ENCODE measurements at regions not wholly inside any gene's neighbourhood (a gene's known extent, or its start where the extent isn't known, plus 50 kb on each side); places are given as distances from the start of the nearest gene placed in this dataset.

DNA sequence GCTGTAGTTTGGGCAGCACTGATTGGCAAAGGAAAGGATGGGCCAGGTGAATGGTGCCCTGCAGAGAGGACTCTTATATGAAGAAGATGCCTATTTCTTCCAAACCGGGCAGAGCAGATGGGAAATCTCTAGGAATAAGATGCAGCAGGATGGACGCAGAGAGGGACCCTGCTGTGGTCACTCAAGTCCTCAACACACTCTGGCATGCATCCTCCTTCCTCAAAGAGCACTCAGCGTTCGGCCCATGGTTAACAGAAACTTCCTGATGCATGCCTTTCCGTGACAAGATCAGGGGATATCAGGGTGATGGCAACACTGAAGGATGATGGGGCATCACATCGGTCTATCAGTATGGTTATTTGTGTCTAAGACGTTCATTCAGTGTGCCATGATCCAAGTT, 232.7 kb downstream of the TTC32 start:
- no peak overlapping the region for H3K4me3 ChIP-seq (ENCODE audit: low read depth, low read length)
- TF ChIP-seq, protein P1, sequence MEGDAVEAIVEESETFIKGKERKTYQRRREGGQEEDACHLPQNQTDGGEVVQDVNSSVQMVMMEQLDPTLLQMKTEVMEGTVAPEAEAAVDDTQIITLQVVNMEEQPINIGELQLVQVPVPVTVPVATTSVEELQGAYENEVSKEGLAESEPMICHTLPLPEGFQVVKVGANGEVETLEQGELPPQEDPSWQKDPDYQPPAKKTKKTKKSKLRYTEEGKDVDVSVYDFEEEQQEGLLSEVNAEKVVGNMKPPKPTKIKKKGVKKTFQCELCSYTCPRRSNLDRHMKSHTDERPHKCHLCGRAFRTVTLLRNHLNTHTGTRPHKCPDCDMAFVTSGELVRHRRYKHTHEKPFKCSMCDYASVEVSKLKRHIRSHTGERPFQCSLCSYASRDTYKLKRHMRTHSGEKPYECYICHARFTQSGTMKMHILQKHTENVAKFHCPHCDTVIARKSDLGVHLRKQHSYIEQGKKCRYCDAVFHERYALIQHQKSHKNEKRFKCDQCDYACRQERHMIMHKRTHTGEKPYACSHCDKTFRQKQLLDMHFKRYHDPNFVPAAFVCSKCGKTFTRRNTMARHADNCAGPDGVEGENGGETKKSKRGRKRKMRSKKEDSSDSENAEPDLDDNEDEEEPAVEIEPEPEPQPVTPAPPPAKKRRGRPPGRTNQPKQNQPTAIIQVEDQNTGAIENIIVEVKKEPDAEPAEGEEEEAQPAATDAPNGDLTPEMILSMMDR (IDR thresholded peaks at IDR 0.05; ENCODE audit: borderline replicate concordance, insufficient read depth, low read depth, low read length), result no peak

- TF ChIP-seq, protein P1 (IDR thresholded peaks at IDR 0.05; ENCODE audit: borderline replicate concordance, insufficient read depth, low read depth, low read length), result no peak
- H3K4me3 ChIP-seq (ENCODE audit: low read depth, low read length), result no peak overlapping the region
Measured at GRCh38 chr2:19667536-19667949, 234.2 kb downstream of the TTC32 start.

- TF ChIP-seq, protein P1 (IDR thresholded peaks at IDR 0.05; ENCODE audit: borderline replicate concordance, insufficient read depth, low read depth, low read length), result no peak
- H3K4me3 ChIP-seq (ENCODE audit: low read depth, low read length), result no peak overlapping the region
Measured at GRCh38 chr2:19667085-19667484, 234.7 kb downstream of the TTC32 start.

DNA sequence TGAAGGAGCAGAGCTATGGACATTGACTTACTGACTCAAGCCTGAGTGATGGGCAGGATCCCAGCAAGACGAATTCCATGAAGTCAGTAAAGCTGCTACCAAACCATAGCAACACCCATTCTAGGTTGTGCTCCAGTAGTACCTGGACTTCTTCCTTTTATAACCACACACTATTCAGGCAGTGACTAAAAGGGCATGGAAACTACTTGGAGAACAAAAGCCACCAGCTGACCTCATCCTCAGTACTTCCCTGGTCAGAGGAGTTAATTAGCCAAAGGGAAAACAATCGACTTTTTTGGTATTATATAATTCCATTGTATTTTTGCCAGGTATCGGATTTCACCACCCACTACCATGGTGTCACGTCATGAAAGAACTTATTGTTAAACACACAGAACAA, 237.1 kb downstream of the TTC32 start:
- H3K4me3 ChIP-seq (ENCODE audit: low read depth, low read length), result no peak overlapping the region
- TF ChIP-seq, protein P1 (IDR thresholded peaks at IDR 0.05; ENCODE audit: borderline replicate concordance, insufficient read depth, low read depth, low read length), result no peak

DNA sequence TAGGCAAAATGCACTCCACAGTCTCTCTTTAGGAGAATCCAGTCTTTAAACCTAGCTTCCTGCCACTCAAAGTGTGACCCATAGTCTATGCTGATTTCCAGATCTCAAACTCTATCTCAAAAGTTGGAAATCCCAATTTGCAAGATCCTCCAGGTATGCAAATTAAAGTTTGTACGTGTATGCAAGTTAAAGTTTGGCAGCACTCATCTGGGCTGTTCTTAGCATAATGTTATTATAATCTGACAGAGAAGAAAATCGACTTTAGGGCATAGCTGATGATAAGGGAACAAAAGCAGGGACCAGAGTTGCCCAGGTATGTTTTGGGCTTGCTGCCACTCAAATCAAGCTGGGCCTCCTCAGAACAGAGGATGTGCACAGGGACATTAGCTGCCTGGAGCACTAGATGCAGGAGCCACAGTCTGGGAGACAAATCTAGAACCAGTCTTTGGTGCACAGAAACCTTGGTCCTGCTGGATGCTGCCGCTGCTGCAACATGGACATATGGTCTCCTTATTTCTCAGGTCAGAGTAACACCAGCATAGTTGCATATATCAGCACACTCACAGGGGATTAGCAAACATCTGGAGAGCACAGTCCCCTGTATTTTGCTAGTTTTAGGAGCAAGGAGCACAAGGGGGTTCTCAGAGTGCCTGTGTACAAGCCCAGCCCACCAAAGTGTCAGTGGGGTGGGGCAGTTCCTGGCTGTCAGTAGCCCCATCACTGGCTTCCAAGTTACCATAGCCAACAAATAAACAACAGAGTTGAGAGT, 242.6 kb downstream of the TTC32 start:
- no peak overlapping the region for H3K4me3 ChIP-seq (ENCODE audit: low read depth, low read length)
- TF ChIP-seq, protein P1 (IDR thresholded peaks at IDR 0.05; ENCODE audit: borderline replicate concordance, insufficient read depth, low read depth, low read length), result no peak

- TF ChIP-seq, protein P1 (IDR thresholded peaks at IDR 0.05; ENCODE audit: borderline replicate concordance, insufficient read depth, low read depth, low read length), result no peak
- H3K4me3 ChIP-seq (ENCODE audit: low read depth, low read length), result no peak overlapping the region
Measured at GRCh38 chr2:19656011-19656410, 245.8 kb downstream of the TTC32 start.
